DMS53 (cell line): ENCODE measurements at regions not wholly inside any gene's neighbourhood (a gene's known extent, or its start where the extent isn't known, plus 50 kb on each side); places are given as distances from the start of the nearest gene placed in this dataset.
A peak's percentile ranks its signal among the peaks of the same experiment; 100 is the strongest.
"Not testable (repeated sequence)": the region's sequence is repeated elsewhere in the genome, so short reads cannot be mapped to it uniquely, and the experiment has no call there.

Experiments
- DNase-seq: peaks from one replicate; lab custom pipeline; 2025; lab: John Stamatoyannopoulos, UW

GRCh38 chr4:60885011-60885410 lies 315.1 kb upstream of the ADGRL3 start:
- no peak for DNase-seq

GRCh38 chr4:60890743-60891142 lies 309.4 kb upstream of the ADGRL3 start:
- DNase-seq: no peak

GRCh38 chr4:60891947-60892346 lies 308.2 kb upstream of the ADGRL3 start:
- DNase-seq: no peak

GRCh38 chr4:60897415-60897814 lies 302.7 kb upstream of the ADGRL3 start:
- DNase-seq: peak; percentile 60

- DNase-seq: no peak
These were observed 295.0 kb upstream of the ADGRL3 start for GRCh38 chr4:60905162-60905561.

GRCh38 chr4:60911127-60911526 lies 289.0 kb upstream of the ADGRL3 start:
- DNase-seq: peak; percentile 60

- no peak for DNase-seq
These were observed 287.1 kb upstream of the ADGRL3 start for GRCh38 chr4:60913002-60913401.

GRCh38 chr4:60913671-60914070 lies 286.5 kb upstream of the ADGRL3 start:
- no peak for DNase-seq

- not testable (repeated sequence) for DNase-seq
These were observed 278.4 kb upstream of the ADGRL3 start for GRCh38 chr4:60921735-60922134.

- DNase-seq: peak; percentile 46
These were observed 277.1 kb upstream of the ADGRL3 start for GRCh38 chr4:60923075-60923474.

GRCh38 chr4:60926624-60927023 lies 273.5 kb upstream of the ADGRL3 start:
- no peak for DNase-seq

- no peak for DNase-seq
These were observed 269.3 kb upstream of the ADGRL3 start for GRCh38 chr4:60930866-60931265.

- DNase-seq: peak; percentile 87
These were observed 265.4 kb upstream of the ADGRL3 start for GRCh38 chr4:60934566-60935295.

GRCh38 chr4:60938181-60938580 lies 261.9 kb upstream of the ADGRL3 start:
- peak; percentile 16 for DNase-seq

GRCh38 chr4:60938621-60939020 lies 261.5 kb upstream of the ADGRL3 start:
- DNase-seq: peak; percentile 49

GRCh38 chr4:60944060-60944459 lies 256.1 kb upstream of the ADGRL3 start:
- DNase-seq: peak; percentile 92

GRCh38 chr4:60945641-60946040 lies 254.5 kb upstream of the ADGRL3 start:
- DNase-seq: no peak

GRCh38 chr4:60948008-60948407 lies 252.1 kb upstream of the ADGRL3 start:
- peak; percentile 3 for DNase-seq

- DNase-seq: no peak
These were observed 247.2 kb upstream of the ADGRL3 start for GRCh38 chr4:60952921-60953320.

- no peak for DNase-seq
These were observed 246.3 kb upstream of the ADGRL3 start for GRCh38 chr4:60953826-60954225.

- DNase-seq: peak; percentile 31
These were observed 237.8 kb upstream of the ADGRL3 start for GRCh38 chr4:60962286-60962685.

- DNase-seq: no peak
These were observed 218.6 kb upstream of the ADGRL3 start for GRCh38 chr4:60981534-60981933.

GRCh38 chr4:60989141-60989540 lies 211.0 kb upstream of the ADGRL3 start:
- peak; percentile 21 for DNase-seq

- peak; percentile 6 for DNase-seq
These were observed 208.1 kb upstream of the ADGRL3 start for GRCh38 chr4:60992037-60992436.
